ENCODE measurements at regions not wholly inside any gene's neighbourhood (a gene's known extent, or its start where the extent isn't known, plus 50 kb on each side); places are given as distances from the start of the nearest gene placed in this dataset.

DNA sequence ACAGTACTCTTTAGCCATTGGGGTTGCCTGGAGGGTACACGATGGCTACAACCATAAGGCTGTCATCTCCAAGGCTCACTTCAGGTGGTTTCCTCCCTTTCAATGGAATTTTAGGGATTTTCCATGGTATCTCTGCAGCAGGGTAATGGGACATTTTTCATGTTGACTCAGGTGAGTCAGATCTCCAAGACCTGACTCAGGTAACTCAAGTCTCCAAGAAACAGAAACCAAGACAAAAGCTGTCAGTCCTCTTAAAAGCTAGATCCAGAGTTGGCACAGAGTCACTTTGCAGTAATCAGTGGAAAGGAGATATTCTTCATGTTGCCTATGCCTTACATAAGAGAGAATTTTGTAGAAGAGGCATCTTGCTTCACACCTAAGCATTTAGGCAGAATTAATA is 375.8 kb upstream of the ARPP21 start:
- TF ChIP-seq CTCF (IDR thresholded peaks at IDR 0.05 in 8 of 11, conservative IDR thresholded peaks at IDR 0.05 in 3 of 11) (no peak), POLR2A (IDR thresholded peaks at IDR 0.05) (no peak)

Data from spleen (tissue), 7 donors.